ENCODE measurements at regions not wholly inside any gene's neighbourhood (a gene's known extent, or its start where the extent isn't known, plus 50 kb on each side); places are given as distances from the start of the nearest gene placed in this dataset.

- DNase-seq (ENCODE audit: low read depth): no peak
Observed at GRCh38 chr11:71075116-71075720, 177.2 kb downstream of the SHANK2 start.

- no peak for DNase-seq (ENCODE audit: low read depth)
Observed at GRCh38 chr11:71071736-71072509, 180.5 kb downstream of the SHANK2 start.

GRCh38 chr11:71070490-71071453, 181.6 kb downstream of the SHANK2 start:
- DNase-seq (ENCODE audit: low read depth): no peak

GRCh38 chr11:71068963-71069362, 183.4 kb downstream of the SHANK2 start:
- DNase-seq (ENCODE audit: low read depth): no peak

GRCh38 chr11:71067753-71068152, 184.6 kb downstream of the SHANK2 start:
- no peak for DNase-seq (ENCODE audit: low read depth)

GRCh38 chr11:71066311-71066710, 186.1 kb downstream of the SHANK2 start:
- no peak for DNase-seq (ENCODE audit: low read depth)

GRCh38 chr11:71065841-71066240, 186.5 kb downstream of the SHANK2 start:
- DNase-seq (ENCODE audit: low read depth): no peak

- no peak for DNase-seq (ENCODE audit: low read depth)
Observed at GRCh38 chr11:71064702-71065515, 187.5 kb downstream of the SHANK2 start.

GRCh38 chr11:71064183-71064582, 188.2 kb downstream of the SHANK2 start:
- no peak for DNase-seq (ENCODE audit: low read depth)

GRCh38 chr11:71063129-71063528, 189.2 kb downstream of the SHANK2 start:
- no peak for DNase-seq (ENCODE audit: low read depth)

GRCh38 chr11:71062199-71062598, 190.2 kb downstream of the SHANK2 start:
- DNase-seq (ENCODE audit: low read depth): no peak

- no peak for DNase-seq (ENCODE audit: low read depth)
Observed at GRCh38 chr11:71060391-71060791, 192.0 kb downstream of the SHANK2 start.

- no peak for DNase-seq (ENCODE audit: low read depth)
Observed at GRCh38 chr11:71059662-71060061, 192.7 kb downstream of the SHANK2 start.

GRCh38 chr11:71055925-71056324, 196.5 kb downstream of the SHANK2 start:
- no peak for DNase-seq (ENCODE audit: low read depth)
